ENCODE measurements at regions not wholly inside any gene's neighbourhood (a gene's known extent, or its start where the extent isn't known, plus 50 kb on each side); places are given as distances from the start of the nearest gene placed in this dataset.

DNA sequence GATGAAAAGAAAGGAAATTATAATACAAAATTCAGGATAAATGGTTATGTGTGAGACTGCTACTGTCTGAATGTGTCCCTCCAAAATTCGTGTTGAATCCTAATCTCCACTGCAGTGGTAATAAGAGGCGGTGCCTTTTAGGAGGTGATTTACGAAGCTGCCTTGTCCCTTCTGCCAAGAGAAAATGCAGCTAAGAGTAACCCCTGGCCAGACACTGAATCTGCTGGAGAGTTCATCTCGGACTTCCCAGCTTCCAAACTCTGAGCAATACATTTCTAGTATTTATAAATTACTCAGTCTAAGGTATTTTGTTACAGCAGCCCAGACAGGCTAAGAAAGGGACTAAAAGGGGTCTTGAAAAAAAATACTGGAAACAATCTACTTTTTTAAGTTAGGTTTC is 152.6 kb downstream of the KLF12 start:
- Histone ChIP-seq H3K4me3 (no peak overlapping the region), H3K4me1 (no peaks in the 10 kb centered on the region; a peak in 1 of 20 replicates), H3K27me3 (no peaks in the 10 kb centered on the region), H3K36me3 (peaks cover 14 to 63% (median 45%) of the 10 kb centered on the region in 11 experiments), H3K9ac (no peak overlapping the region), H4K20me1 (no peaks in the 10 kb centered on the region), H3K4me2 (no peak overlapping the region), H3K27ac (no peak overlapping the region), H3K9me3 (replicated peaks in 1 of 11) (peaks cover 15 to 29% (median 24%) of the 10 kb centered on the region in 11 experiments)
- TF ChIP-seq Cebpa-rat (IDR thresholded peaks at IDR 0.05) = no peak

DNA sequence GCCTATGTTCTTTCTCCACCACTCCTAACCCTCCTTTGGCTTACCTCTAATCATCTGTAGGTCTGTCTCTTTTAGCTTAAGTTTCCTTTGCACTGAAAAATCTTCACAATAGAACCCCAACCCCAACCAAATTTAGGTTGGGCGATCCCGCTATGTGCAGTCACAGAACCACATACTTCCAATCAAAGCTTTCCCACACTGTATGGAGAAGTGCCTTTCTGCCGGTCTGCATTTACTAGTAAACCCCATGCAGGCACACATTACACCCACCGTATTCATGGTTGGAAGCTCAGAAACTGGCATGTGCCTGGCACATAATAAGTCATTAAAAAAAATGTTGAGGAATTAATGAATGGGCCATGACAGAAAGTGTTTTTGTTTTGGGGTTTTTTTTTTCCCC is 158.4 kb downstream of the KLF12 start:
- no peak overlapping the region for H3K27ac ChIP-seq
- H4K20me1 ChIP-seq = no peaks in the 10 kb centered on the region
- H3K36me3 ChIP-seq = peaks cover 2 to 59% (median 35%) of the 10 kb centered on the region in 11 experiments; a peak in 16 of 22 replicates
- no peaks in the 10 kb centered on the region for H3K4me1 ChIP-seq
- TF ChIP-seq Cebpa-rat (IDR thresholded peaks at IDR 0.05) = no peak
- H3K4me3 ChIP-seq = no peak overlapping the region
- no peak overlapping the region for H3K9ac ChIP-seq
- no peaks in the 10 kb centered on the region for H3K27me3 ChIP-seq
- peaks cover 42 to 84% (median 76%) of the 10 kb centered on the region in 11 experiments for H3K9me3 ChIP-seq (replicated peaks in 1 of 11)
- H3K4me2 ChIP-seq = no peak overlapping the region

GRCh38 chr13:73974051-73974450 is 160.2 kb downstream of the KLF12 start:
- H3K36me3 ChIP-seq = peaks cover 0 to 70% (median 39%) of the 10 kb centered on the region in 11 experiments; a peak in 16 of 22 replicates
- no peak overlapping the region for H3K4me2 ChIP-seq
- no peak overlapping the region for H3K4me3 ChIP-seq
- H3K9me3 ChIP-seq (replicated peaks in 1 of 11) = peaks cover 47 to 99% (median 86%) of the 10 kb centered on the region in 11 experiments
- no peaks in the 10 kb centered on the region for H3K27me3 ChIP-seq
- no peak overlapping the region for H3K27ac ChIP-seq
- H4K20me1 ChIP-seq = no peaks in the 10 kb centered on the region
- no peak overlapping the region for H3K9ac ChIP-seq
- TF ChIP-seq Cebpa-rat (IDR thresholded peaks at IDR 0.05) = no peak
- H3K4me1 ChIP-seq = peaks cover 0 to 16% (median 5%) of the 10 kb centered on the region in 10 experiments; a peak in 14 of 20 replicates

- Histone ChIP-seq H3K4me1 (peaks cover 0 to 25% (median 14%) of the 10 kb centered on the region in 10 experiments; a peak in 17 of 20 replicates), H3K9me3 (replicated peaks in 1 of 11) (peaks cover 47 to 90% (median 81%) of the 10 kb centered on the region in 11 experiments), H3K4me2 (no peak overlapping the region), H4K20me1 (no peaks in the 10 kb centered on the region), H3K27ac (no peak overlapping the region), H3K9ac (no peak overlapping the region), H3K36me3 (peaks cover 0 to 61% (median 34%) of the 10 kb centered on the region in 11 experiments; a peak in 14 of 22 replicates), H3K27me3 (no peaks in the 10 kb centered on the region), H3K4me3 (no peak overlapping the region)
- no peak for TF ChIP-seq Cebpa-rat (IDR thresholded peaks at IDR 0.05)
These were observed 161.0 kb downstream of the KLF12 start for GRCh38 chr13:73973156-73973555.

DNA sequence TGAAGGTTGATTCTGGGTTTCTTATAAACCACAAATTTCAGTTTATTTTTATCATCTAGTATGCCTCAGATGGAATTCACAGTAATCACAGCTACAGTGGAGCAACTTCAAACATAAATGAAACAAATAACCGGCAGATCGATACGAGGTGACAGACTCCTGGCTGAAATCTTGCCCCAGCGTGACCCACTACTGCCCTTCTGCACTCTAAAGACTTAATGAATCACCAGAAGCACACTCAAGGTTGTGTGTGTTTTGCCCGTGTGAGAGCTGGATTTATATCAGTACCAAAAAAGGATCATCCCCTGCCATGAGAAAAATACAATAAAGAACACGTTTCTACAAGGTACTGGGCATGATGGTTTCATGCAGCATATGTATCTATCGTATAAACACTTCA is 161.7 kb downstream of the KLF12 start:
- Histone ChIP-seq H3K27me3 (no peaks in the 10 kb centered on the region), H3K36me3 (peaks cover 0 to 56% (median 30%) of the 10 kb centered on the region in 11 experiments; a peak in 14 of 22 replicates), H3K4me2 (no peak overlapping the region), H3K9me3 (replicated peaks in 1 of 11) (peaks cover 41 to 85% (median 77%) of the 10 kb centered on the region in 11 experiments), H3K4me3 (no peak overlapping the region), H3K27ac (no peak overlapping the region), H3K4me1 (peaks cover under 1 to 28% (median 20%) of the 10 kb centered on the region in 10 experiments; a peak in 17 of 20 replicates), H3K9ac (no peak overlapping the region), H4K20me1 (0 out of 22 replicates have a peak, but pooled peaks cover 0 to 1% (median 0%) of the 10 kb centered on the region in 11 experiments)
- no peak for TF ChIP-seq Cebpa-rat (IDR thresholded peaks at IDR 0.05)

DNA sequence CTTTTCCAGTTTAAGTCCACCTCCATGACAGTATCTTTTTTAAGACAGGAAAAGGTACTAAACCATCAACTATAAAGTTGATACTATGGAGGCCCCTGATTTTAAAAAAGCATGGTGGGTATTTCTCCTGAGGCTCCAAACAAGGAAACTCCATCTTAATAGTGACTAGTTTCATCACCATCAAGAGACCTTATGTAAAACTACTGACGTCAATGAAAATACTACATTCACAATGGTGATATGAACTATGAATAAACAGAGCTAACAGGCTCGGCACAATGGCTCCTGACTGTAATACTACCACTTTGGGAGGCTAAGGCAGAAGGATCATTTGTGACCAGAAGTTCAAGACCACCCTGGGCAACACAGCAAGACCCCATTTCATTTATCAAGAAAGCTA is 162.7 kb downstream of the KLF12 start:
- H3K27me3 ChIP-seq = no peaks in the 10 kb centered on the region
- H3K4me3 ChIP-seq = no peak overlapping the region
- H3K9me3 ChIP-seq (replicated peaks in 1 of 11) = peaks cover 35 to 75% (median 66%) of the 10 kb centered on the region in 11 experiments
- H3K27ac ChIP-seq = no peak overlapping the region
- TF ChIP-seq Cebpa-rat (IDR thresholded peaks at IDR 0.05) = no peak
- H4K20me1 ChIP-seq = peaks cover 0 to 10% (median 0%) of the 10 kb centered on the region in 11 experiments; a peak in 3 of 22 replicates
- H3K9ac ChIP-seq = no peak overlapping the region
- no peak overlapping the region for H3K4me2 ChIP-seq
- H3K4me1 ChIP-seq = peaks cover 11 to 39% (median 31%) of the 10 kb centered on the region in 10 experiments; a peak in 18 of 20 replicates
- H3K36me3 ChIP-seq = peaks cover 0 to 50% (median 20%) of the 10 kb centered on the region in 11 experiments; a peak in 14 of 22 replicates

DNA sequence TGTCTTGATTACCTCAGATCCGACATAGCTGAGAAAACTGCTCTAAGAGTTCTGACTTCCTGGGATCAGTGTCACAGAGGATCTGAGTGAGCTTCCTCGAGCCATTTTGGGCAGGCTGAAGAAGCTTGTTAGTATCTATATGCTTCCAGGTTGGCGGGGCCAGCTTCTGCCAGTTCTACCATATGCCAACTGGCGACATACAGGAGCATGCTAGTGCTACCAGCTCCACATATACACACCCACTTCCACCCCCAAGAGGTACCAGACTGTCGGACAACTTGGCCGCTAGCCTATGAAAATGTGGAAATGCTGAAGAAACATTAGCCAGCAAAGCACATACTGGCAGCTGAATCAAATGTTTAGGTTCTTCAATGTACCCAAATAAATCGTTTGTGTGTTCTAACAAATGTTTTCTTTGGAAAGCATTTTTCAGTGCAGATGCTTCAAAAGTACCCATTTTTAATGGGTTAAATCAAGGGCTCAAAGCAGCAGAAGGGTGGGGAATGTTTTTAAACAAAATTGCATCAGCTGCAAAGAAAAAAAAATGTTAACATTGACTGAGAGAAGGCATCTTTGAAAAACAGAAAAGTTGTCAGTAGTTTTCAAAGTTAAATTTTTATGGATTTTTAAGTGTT is 163.7 kb downstream of the KLF12 start:
- Histone ChIP-seq H3K9ac (no peak overlapping the region), H3K27me3 (no peaks in the 10 kb centered on the region), H3K36me3 (peaks cover 0 to 41% (median 17%) of the 10 kb centered on the region in 11 experiments; a peak in 14 of 22 replicates), H3K4me1 (peaks cover 16 to 48% (median 40%) of the 10 kb centered on the region in 10 experiments; a peak in 18 of 20 replicates), H3K4me2 (no peak overlapping the region), H4K20me1 (peaks cover 0 to 10% (median 0%) of the 10 kb centered on the region in 11 experiments; a peak in 3 of 22 replicates), H3K4me3 (no peak overlapping the region), H3K27ac (no peak overlapping the region), H3K9me3 (replicated peaks in 1 of 11) (peaks cover 29 to 65% (median 57%) of the 10 kb centered on the region in 11 experiments)
- no peak for TF ChIP-seq Cebpa-rat (IDR thresholded peaks at IDR 0.05)

- Histone ChIP-seq H3K27ac (peak overlapping the region in 7 of 11 experiments; percentile 9 to 75 (median 45); a peak in 13 of 22 replicates), H3K4me2 (peak overlapping the region; percentile 0 to 83 (median 70); a peak in 18 of 22 replicates), H3K9me3 (replicated peaks in 1 of 11) (peaks cover 14 to 58% (median 45%) of the 10 kb centered on the region in 11 experiments; a peak in 21 of 22 replicates), H3K27me3 (no peaks in the 10 kb centered on the region), H3K4me3 (peak overlapping the region in 3 of 10 experiments; percentile 2 to 30 (median 9); a peak in 4 of 20 replicates), H4K20me1 (peaks cover 0 to 10% (median 0%) of the 10 kb centered on the region in 11 experiments; a peak in 3 of 22 replicates), H3K36me3 (peaks cover 0 to 40% (median 4%) of the 10 kb centered on the region in 11 experiments; a peak in 10 of 22 replicates), H3K4me1 (peaks cover 16 to 58% (median 43%) of the 10 kb centered on the region in 10 experiments; a peak in 18 of 20 replicates), H3K9ac (peak overlapping the region in 4 of 11 experiments; percentile 34 to 63 (median 46); a peak in 7 of 22 replicates)
- no peak for TF ChIP-seq Cebpa-rat (IDR thresholded peaks at IDR 0.05)
These were observed 166.6 kb downstream of the KLF12 start for GRCh38 chr13:73967397-73968165.

All from BLaER1 treated with 17β-estradiol and CSF1 and Interleukin-3, amounts not matched to agents 10 nM and 100 nM (cell line).